ENCODE measurements at regions not wholly inside any gene's neighbourhood (a gene's known extent, or its start where the extent isn't known, plus 50 kb on each side); places are given as distances from the start of the nearest gene placed in this dataset.
"Not testable (repeated sequence)": the region's sequence is repeated elsewhere in the genome, so short reads cannot be mapped to it uniquely, and the experiment has no call there.

DNA sequence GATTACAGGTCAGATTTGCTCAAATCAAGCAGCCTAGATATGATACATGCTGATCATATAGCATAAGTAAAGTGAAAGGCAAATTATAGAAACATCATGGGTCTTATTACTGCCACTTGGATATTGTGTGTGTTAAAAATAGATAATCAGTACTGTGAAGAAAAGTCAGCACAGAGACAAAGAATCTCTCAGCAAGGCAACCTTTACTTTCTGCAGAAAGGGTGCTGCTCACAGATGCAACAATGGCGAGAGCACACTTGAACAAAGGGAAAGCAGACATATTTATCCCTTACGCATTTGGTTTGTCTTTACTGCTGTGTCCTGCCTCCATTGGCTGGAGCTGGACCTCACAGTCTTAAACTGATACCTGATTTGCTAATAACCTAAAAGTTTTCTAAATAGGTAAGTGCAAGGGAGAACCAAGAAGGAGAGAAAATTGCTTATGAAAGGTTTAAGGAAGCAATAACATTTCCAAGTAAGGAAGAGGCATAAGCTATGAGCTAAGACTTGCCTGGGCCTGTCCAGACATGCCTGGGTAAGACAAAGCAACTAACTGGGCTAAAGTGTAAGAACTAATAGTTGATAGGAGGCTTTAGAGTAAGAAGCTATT, 1310.8 kb upstream of the LRRTM3 start:
- DNase-seq, result no peak

DNA sequence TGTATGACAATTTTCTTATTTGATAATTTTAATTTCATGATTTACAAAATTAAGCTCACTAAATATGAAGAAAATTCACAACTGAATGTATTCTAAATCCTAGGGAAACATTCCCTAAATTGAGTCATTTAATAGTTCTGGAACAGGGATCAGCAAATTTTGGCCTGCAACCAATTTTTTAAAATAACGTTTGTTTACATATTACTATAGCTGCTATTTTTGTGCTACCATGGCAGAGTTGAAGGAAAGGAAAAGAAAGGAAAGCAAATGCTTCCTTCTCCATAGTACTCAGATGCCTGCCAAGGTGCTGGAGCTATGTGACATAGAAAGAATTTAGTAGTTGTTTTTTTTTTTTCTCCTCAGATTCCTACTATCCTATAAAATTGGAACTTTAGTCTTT, 1307.7 kb upstream of the LRRTM3 start:
- no peak for DNase-seq

DNA sequence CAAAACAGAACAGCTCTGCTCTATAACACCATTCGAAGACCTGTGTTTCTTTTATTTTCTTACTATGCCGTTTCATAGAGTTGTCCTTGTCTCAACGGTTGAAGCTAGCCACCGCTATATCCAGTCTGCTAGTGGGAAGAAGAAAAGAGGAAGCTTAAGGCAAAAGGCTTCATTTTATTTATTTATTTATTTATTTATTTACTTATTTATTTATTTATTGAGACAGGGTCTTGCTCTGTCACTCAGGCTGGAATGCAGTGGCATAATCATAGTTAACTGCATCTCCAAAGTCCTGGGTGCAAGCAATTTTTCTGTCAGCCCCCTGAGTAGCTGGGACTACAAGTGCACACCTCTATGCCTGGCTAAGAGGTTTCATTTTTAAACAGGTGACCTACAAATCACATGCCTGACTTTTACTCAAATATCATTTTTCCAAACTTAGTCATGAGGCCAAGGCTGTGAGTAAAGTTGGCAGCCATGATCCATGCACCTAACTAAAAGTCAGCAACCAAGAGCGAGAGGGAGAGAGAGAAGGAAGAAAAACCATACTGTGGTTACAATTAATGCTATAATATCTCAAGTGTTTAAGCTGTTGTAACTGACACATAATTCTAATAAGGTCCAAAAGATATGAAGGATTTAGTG, 1305.3 kb upstream of the LRRTM3 start:
- DNase-seq, result no peak

DNA sequence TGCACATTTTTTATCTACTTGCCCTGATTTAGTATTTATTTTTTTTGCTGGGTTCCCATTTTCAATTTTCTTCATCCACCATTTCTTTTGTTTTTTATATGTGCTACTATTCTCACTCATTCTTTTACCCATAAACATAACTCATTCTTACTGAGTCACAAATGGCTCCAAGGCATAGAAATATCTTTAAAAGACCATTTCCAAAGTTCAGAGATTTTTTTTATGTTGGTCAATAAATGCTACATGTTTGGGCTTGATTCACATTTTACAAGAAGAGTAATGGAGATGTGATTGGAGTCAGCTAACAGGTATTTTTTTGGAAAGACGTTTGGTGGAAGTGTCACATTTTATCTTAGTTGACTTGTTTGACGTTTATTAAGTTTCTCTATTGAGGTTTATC, 1303.2 kb upstream of the LRRTM3 start:
- DNase-seq, result no peak

DNA sequence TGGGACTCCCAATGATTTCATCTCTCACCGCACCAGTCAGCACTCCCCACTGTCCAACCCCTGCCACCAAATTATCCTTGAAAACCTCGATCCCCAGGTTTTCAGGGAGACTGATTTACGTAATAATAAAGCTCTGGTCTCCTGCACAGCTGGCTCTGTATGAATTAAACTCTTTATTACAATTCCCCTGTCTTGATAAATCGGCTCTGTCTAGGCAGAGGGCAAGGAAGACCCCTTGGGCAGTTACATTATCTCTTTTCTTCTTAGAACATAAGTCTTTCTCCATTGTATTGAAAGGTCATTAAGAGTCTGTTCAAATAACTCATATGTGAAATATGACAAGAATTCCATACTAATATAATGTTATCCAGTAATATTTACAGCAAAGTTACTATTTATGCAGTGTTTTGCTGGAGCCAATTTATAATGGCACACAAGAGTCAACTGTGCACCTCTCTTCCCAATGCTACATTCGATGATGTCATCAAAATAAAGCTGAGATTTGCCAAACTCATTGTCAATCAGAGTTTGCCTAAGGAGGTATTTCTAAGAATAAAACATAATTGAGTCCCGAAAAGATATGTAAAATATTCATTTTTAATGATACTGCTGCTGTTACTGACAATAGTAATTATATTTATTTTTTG, 1297.2 kb upstream of the LRRTM3 start:
- DNase-seq, result no peak

DNA sequence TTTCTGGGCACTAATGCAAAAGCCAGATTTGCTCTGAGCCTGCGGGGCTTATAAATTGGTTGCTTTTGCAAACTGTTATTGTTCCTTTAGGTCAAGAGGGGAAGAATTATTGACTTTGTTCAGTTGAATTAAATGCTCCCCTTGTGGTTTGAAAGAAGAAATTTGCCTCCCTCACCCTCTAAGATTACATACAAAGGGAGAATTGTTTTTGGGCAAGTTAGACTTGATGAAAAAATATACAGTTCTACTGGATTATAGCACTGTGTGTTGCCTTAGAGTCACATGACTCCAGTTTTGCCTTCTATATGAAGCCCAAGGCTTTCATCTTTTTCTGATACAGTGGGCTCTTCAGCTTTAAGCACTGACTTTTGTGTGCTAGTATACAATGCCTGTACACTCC, 1265.8 kb upstream of the LRRTM3 start:
- DNase-seq, result no peak

DNA sequence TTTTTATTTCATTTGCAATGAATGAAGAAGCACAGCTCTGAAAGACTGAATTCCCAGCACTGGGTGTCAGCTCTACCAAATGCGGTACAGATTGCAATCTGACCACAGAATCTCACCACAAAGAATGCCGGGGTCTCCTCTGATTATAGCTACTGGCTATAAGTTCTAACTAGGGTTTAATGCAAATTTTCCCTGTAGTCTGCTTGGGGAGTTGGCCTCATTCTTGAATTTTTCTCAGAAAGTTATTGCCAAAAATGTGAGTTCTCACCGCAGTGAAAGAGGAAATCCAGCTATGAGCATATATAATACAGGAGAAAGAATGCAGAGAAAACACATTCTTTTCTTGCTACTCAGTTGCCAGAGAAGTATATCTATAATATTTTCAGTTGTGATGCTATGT, 1255.7 kb upstream of the LRRTM3 start:
- DNase-seq, result no peak

DNA sequence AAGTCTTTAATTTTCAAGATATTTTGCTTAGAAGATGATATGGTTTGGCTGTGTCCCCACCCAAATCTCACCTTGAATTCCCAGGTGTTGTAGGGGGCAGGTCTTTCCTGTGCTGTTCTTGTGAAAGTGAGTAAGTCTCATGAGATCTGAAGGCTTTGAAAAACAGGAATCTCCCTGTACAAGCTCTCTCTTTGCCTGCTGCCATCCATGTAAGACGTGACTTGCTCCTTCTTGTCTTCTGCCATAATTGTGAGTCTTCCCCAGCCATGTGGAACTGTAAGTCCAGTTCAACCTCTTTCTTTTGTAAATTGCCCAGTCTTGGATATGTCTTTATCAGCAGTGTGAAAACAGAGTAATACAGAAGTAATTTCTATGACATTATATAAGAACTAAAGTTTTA, 1255.2 kb upstream of the LRRTM3 start:
- not testable (repeated sequence) for DNase-seq

DNA sequence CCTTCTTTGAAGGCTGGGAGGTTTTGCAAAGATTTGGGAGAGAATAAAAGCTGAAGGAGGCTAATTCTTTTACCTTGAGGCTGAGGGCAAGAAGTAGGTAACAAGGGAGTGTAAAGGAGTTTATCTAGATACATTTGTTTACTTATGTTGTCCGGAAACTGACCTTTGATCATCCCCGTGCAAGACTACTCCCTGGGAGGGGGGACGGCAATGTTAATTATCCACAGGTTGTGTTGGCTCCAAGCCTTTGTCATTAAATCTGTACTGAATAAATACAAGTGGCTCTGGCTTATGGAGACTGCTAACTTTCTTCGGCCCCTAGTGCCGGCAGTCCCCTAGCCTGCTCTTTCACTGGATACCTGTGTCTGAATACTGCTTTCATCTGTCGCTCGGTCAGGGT, 1250.6 kb upstream of the LRRTM3 start:
- no peak for DNase-seq

DNA sequence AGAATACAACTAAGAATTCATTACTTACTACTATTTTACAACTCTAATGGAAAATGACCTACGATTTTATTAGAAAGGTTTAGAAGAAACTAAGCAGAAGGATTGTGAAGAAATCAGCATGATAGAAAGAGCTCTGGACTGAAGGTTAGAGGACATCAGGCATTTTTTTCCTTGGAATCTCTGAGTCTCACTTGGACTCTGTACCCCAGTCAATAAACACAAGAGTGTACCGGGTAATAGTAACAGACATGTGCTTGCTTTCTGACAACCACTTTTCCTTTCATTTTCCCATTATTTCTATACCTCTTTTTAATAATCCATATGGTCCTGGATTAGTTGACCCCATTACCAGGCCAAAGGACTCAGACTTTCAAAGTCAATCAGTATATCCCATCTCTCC, 1240.9 kb upstream of the LRRTM3 start:
- DNase-seq, result no peak

DNA sequence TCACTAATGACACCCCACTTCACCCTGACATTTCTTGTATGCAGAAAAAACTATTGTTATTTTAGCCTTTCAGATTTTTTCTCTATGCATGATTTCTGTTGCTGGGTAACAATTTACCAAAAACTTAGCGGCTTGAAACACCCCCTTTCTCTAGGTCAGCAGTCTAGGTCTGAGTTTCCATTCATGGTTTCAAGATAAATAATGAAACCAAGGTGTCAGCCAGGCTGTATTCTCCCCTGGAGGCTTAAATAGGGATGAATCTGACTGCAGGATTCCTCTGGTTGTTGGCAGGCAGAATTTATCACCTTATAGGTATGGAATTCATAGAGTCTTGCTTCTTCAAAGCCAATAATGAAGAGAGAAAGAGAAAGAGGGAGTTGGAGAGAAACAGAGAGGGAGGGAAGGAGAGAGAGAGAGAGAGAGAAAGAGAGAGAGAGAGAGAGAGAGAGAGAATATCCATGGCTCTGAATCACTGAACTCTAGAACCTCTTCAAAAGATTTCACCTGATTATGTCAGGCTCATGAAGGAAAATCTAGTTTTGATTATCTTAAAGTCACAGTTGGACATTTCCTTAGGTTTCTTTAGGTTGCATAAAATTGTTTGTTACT, 1224.6 kb upstream of the LRRTM3 start:
- DNase-seq, result no peak

DNA sequence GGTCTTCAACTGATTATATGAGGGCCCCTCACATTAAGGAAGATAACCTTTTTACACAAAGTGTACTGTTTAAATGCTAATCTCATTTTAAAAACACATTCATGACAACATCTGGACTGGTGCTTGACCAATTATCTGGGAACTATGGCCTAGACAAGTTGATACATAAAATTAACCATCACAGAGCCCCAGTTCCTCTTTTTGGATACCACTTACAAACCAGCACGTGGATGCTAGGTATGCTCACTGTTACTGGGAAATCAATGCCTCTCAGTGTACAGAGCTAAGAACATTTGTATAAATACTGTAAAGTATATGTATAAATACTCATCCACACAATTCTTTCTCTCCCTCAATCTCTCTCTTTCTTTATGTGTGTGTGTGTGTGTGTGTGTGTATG, 1217.8 kb upstream of the LRRTM3 start:
- no peak for DNase-seq

DNA sequence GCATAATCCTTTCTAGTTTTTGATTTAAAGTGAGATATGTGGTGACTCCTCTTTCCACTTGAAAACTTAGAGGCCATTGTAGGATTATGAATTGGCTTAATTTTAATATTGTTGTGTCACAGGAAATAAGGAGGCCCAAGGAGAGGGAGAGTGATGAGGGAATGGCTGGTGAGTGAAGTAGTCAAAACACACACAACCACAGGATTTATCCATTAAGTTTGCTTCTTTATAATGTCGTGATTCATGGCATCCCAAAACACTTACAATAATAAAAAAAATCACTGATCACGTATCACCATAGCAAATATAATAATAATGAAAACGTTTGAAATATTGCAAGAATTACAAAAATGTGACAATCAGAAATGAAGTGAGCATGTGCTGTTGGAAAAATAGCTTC, 1215.5 kb upstream of the LRRTM3 start:
- DNase-seq, result no peak

DNA sequence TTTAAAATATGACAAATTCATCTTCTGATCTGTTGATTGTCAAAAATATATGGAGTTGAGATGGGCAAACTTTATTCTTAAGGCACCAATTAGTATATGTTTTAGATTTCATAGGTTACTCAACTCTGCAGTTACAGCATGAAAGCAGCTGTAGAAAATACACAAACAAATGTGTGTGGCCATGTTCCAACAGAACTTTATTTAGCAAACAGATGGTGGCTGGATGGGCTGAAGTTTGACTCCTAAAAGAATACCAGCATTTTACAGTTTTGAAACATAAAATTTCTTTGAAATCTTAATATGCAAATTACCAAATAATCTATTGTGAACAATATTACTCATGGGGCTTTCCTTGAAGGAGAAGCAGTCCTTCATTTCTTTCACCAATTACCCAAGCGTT, 1206.0 kb upstream of the LRRTM3 start:
- no peak for DNase-seq

DNA sequence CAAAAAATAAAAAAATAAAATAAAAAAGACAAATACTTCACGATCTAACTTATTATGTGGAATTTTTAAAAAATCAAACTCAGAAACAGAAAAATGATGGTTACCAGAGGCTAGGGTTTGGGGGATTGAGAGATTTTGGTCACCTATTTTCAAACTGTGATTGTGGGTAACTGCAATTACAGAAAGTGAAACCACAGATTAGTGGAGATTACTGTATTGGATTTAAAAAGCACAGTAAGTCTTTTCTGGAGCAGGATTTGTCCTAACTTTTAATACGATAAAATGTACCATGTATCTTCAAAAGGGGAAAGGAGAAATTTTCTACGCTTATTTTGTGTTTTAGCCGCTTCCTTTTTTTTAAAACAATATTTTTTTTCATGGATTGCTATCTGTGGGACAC, 1204.9 kb upstream of the LRRTM3 start:
- DNase-seq, result no peak

DNA sequence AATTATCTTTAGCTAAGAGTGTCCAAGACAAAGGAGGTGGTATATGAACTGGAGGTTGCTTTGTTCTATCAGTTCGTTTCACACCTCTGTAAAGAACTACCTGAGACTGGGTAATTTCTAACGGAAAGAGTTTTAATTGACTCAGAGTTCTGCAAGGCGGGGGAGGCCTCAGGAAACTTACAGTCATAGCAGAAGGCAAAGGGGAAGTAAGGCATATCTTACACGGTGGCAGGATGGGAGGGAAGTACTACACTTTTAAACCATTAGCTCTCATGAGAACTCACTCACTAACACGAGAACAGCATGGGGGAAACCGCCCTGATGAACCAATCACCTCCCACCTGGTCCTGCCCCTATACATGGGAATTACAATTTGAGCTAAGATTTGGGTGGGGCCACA, 1202.3 kb upstream of the LRRTM3 start:
- DNase-seq, result no peak

DNA sequence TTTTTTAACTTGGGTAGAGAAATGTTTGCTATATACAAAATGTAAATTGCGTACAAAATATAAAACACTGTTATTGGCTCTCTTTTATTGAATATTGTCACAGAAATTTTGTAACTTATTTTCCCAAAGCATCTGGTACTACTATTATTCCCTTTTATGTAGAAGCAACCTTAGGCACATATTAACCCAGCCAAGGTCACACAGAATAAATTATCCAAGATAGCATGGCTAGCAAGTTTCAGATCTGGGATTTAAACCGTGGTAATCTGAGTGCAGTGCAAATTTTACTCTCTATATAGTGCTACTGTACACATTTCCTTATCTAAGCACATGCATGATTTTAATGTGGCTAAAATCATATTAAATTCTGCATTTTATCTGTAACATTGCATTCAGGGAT, 1190.5 kb upstream of the LRRTM3 start:
- DNase-seq, result no peak

DNA sequence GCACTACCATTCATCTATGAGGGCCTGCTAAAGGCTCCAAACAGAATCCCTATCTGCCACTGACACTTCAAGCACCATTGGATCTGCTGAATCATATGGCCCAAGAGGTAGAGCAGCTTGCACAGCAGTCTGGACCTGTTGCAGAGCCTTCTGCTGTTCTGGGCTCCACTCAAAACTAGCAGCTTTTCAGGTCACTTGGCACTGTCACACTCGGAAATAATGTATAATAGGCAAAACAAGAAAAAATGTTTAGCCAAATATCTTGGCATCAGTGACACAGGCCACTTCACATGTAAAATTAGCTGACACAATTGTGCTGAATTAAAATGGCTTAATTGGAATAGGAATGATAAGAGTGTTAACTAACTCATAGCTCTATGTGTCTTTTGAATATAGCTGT, 1182.9 kb upstream of the LRRTM3 start:
- no peak for DNase-seq

DNA sequence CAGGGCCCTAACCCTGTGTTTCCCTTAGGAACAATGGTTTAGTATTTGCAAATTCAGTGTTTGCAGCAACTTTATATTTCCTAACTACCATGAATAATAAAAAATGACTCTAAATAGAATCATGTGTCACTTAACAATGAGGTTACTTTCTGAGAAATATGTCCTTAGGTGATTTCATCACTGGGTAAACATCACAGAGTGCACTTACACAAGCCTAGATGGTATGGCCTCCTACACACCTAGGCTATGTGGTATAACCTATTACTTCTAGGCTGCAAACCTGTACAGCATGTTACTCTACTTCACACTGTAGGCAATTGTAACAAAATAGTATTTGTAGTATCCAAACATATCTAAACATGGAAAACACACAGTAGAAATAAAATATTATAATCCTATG, 1174.6 kb upstream of the LRRTM3 start:
- DNase-seq, result no peak

DNA sequence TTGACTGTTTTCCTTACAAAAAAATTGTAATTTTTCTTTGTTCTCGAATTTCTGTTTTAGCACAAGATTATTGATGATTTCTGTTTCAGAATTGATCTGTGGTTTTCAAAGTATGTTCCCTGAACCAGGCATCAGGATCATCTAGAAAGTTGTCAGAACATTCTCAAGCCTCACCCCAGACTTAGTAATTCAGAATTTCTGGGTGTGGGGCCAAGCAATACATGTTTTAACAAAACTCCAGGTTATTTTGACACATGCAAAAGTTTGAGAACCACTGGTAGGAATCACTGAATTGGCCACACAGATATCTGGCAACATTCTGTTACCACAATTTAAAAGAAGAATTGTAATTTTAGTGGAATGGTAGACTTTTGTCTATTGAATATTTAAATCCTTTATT, 1173.9 kb upstream of the LRRTM3 start:
- DNase-seq, result no peak

DNA sequence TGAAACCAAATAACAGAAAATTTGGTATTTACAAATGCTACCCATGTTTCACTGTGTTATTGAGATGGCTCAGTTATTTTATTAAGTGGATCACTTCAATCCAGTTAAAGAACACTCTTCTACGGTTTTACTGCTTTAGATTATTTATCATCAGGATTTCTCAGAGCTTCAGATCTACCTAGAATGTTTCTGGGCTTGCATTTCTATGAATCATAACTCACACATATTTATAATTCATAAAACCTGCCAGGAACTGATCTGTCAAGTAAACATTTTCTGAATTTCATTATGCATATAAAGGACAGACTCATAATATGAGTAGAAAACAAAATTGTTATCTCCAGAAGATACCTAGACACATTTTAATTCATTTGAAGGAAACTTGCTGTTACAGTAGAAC, 1172.3 kb upstream of the LRRTM3 start:
- no peak for DNase-seq

DNA sequence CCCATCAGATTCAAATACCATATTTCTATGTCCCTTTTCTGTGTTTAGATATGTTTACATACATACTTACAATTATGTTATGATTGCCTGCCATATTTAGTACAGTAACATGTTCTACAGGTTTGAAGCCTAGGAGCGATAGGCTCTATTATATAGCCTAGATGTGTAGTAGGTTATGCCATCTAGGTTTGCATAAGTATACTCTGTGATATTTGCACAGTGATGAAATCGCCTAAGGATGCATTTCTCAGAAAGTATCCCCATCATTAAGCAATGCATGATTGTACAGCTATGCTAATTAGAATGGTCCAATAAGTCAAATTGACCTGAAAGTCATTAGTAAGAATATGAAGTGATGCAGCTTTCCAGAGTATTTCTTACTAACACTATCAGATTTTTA, 1171.7 kb upstream of the LRRTM3 start:
- DNase-seq, result no peak

DNA sequence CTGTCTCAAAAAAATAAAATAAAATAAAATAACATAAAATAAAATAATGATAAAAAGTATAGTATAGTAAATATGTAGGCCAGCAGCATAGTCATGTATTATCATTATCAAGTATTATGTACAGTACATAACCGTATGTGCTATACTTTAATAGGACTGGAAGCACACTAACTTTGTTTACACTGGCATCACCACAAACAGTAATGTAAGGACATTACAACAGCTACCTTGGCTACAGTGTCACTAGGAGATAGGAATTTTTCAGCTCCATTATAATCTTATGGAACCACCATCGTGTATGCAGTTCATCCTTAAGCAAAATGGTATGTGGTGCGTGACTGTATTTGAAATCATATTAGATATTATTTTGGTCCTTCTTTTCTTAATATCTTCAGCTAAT, 1163.5 kb upstream of the LRRTM3 start:
- no peak for DNase-seq

DNA sequence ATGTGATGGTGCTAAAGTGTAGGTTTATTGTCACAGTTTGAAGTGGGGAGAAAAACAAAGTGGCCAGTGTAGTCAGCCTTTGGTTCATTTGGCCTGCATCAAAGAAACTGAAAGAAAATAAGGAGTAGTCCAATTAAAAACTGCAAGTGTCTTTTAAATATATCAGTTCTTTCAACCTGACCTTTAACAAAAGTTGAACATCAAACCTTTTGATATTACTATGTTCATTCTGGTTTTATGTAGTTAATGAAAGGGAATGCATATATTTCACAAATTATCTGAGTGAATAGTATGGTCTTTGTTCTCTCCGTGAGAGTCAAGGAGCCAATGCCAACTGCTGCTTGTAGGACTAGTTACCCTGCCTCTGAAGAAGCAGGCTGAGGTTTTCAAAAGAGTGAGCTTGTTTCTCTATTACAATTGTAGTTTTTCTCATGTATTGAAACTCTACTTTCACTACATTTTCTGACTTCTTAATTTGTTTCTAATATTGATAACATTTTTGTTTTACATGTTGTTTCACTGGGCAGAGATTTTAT, 1160.8 kb upstream of the LRRTM3 start:
- DNase-seq, result no peak
